22Rv1 (cell line): ENCODE measurements at regions not wholly inside any gene's neighbourhood (a gene's known extent, or its start where the extent isn't known, plus 50 kb on each side); places are given as distances from the start of the nearest gene placed in this dataset.

Experiments used
- H3K27ac ChIP-seq: fragments of 450-650 bp; 2 replicates; pipeline ENCODE4 v1.5.1; 2017
- CTCF ChIP-seq: fragments of 450-650 bp; IDR thresholded peaks from 2 replicates; pipeline ENCODE4 v1.5.1; 2017; ENCODE audit warnings: mild to moderate bottlenecking
- ZFX ChIP-seq: fragments of 450-650 bp; IDR thresholded peaks from 2 replicates; pipeline ENCODE4 v1.6.1; 2017; ENCODE audit warnings: antibody characterized with exemption, borderline replicate concordance

GRCh38 chr5:155082401-155082800, 68.8 kb downstream of the KIF4B start:
- H3K27ac ChIP-seq: no peak overlapping the region

GRCh38 chr5:155085282-155085989, 71.9 kb downstream of the KIF4B start:
- H3K27ac ChIP-seq: no peak overlapping the region
- no peak for TF ChIP-seq ZFX

More at GRCh38 chr5:155082401-155082800, 68.8 kb downstream of the KIF4B start:
- TF ChIP-seq CTCF: no peak

- no peak overlapping the region for H3K27ac ChIP-seq
- TF ChIP-seq CTCF (no peak), ZFX (no peak)
Measured at GRCh38 chr5:155087036-155087435, 73.5 kb downstream of the KIF4B start.

- TF ChIP-seq ZFX (no peak), CTCF (no peak)
- H3K27ac ChIP-seq: no peak overlapping the region
Measured at GRCh38 chr5:155088811-155089210, 75.3 kb downstream of the KIF4B start.

GRCh38 chr5:155089643-155090042, 76.1 kb downstream of the KIF4B start:
- TF ChIP-seq ZFX: no peak
- TF ChIP-seq CTCF: no peak
- H3K27ac ChIP-seq: no peak overlapping the region

- H3K27ac ChIP-seq: no peak overlapping the region
- TF ChIP-seq ZFX: no peak
- no peak for TF ChIP-seq CTCF
Measured at GRCh38 chr5:155091063-155091648, 77.6 kb downstream of the KIF4B start.

- TF ChIP-seq CTCF: no peak
- TF ChIP-seq ZFX: no peak
Measured at GRCh38 chr5:155091768-155092717, 78.5 kb downstream of the KIF4B start.

More at GRCh38 chr5:155091768-155092717, 78.5 kb downstream of the KIF4B start:
- H3K27ac ChIP-seq: no peak overlapping the region
